SK-N-SH treated with all-trans-retinoic acid at 6 μM for 48 hours (cell line): ENCODE measurements at regions not wholly inside any gene's neighbourhood (a gene's known extent, or its start where the extent isn't known, plus 50 kb on each side); places are given as distances from the start of the nearest gene placed in this dataset.
A peak's percentile ranks its signal among the peaks of the same experiment; 100 is the strongest.

ENCODE experiments used
- ATAC-seq: fragments of 200-7000 bp; cut with Tn5 transposase; 3 replicates; pipeline ENCODE4 v1.9.1; 2020; ENCODE audit warnings: mild to moderate bottlenecking, moderate library complexity
- ARNTL ChIP-seq: fragments of 450-650 bp; formaldehyde crosslinking; IDR thresholded peaks from 2 replicates; pipeline ENCODE4 v1.5.0; 2020; ENCODE audit warnings: low read depth, mild to moderate bottlenecking, moderate library complexity, borderline replicate concordance
- BACH2 ChIP-seq: fragments of 250-450 bp; sonication (Bioruptor Pico); IDR thresholded peaks from 2 replicates; pipeline ENCODE4 v1.9.0; 2021; ENCODE audit warnings: mild to moderate bottlenecking, borderline replicate concordance
- CREB5 ChIP-seq: fragments of 250-450 bp; sonication (Bioruptor Pico); IDR thresholded peaks from 2 replicates; pipeline ENCODE4 v1.5.1; 2020; ENCODE audit warnings: low read depth, mild to moderate bottlenecking, moderate library complexity
- CSDC2 ChIP-seq: fragments of 250-450 bp; sonication (Bioruptor Pico); IDR thresholded peaks from 2 replicates; pipeline ENCODE4 v1.5.0; 2020; ENCODE audit warnings: mild to moderate bottlenecking, moderate library complexity
- CSRNP3 ChIP-seq: fragments of 250-450 bp; sonication (Bioruptor Pico); IDR thresholded peaks from 2 replicates; pipeline ENCODE4 v1.5.1; 2021; ENCODE audit warnings: mild to moderate bottlenecking, moderate library complexity
- ESRRG ChIP-seq: fragments of 250-450 bp; sonication (Bioruptor Pico); IDR thresholded peaks from 2 replicates; pipeline ENCODE4 v1.6.1; 2021; ENCODE audit warnings: mild to moderate bottlenecking
- GLIS3 ChIP-seq: fragments of 250-450 bp; sonication (Bioruptor Pico); IDR thresholded peaks from 2 replicates; pipeline ENCODE4 v1.5.0; 2020; ENCODE audit warnings: mild to moderate bottlenecking, moderate library complexity
- ISL1 ChIP-seq: fragments of 250-450 bp; sonication (Bioruptor Pico); IDR thresholded peaks from 2 replicates; pipeline ENCODE4 v2.1.2; 2022; ENCODE audit warnings: mild to moderate bottlenecking, moderate library complexity
- OSR1 ChIP-seq: fragments of 250-450 bp; sonication (Bioruptor Pico); IDR thresholded peaks from 2 replicates; pipeline ENCODE4 v1.8.0; 2022; ENCODE audit warnings: moderate library complexity, mild to moderate bottlenecking, inconsistent platforms
- POU6F1 ChIP-seq: fragments of 250-450 bp; sonication (Bioruptor Pico); IDR thresholded peaks from 2 replicates; pipeline ENCODE4 v1.8.0; 2021; ENCODE audit warnings: low read depth, mild to moderate bottlenecking, moderate library complexity, borderline replicate concordance
- PPARA ChIP-seq: fragments of 250-450 bp; sonication (Bioruptor Pico); IDR thresholded peaks from 2 replicates; pipeline ENCODE4 v1.5.0; 2020; ENCODE audit warnings: mild to moderate bottlenecking, borderline replicate concordance
- RARB ChIP-seq: fragments of 250-450 bp; sonication (Bioruptor Pico); IDR thresholded peaks from 2 replicates; pipeline ENCODE4 v1.8.0; 2021; ENCODE audit warnings: mild to moderate bottlenecking, moderate library complexity
- SNAI2 ChIP-seq: fragments of 250-450 bp; sonication (Bioruptor Pico); IDR thresholded peaks from 2 replicates; pipeline ENCODE4 v1.5.0; 2020; ENCODE audit warnings: mild to moderate bottlenecking, moderate library complexity
- TCF4 ChIP-seq: fragments of 250-450 bp; sonication (Bioruptor Pico); IDR thresholded peaks from 2 replicates; pipeline ENCODE4 v1.8.0; 2021; ENCODE audit warnings: mild to moderate bottlenecking, moderate library complexity, borderline replicate concordance
- TOX ChIP-seq: fragments of 250-450 bp; sonication (Bioruptor Pico); IDR thresholded peaks from 2 replicates; pipeline ENCODE4 v1.8.0; 2021; ENCODE audit warnings: mild to moderate bottlenecking, moderate library complexity, borderline replicate concordance
- TSHZ2 ChIP-seq: fragments of 250-450 bp; sonication (Bioruptor Pico); IDR thresholded peaks from 2 replicates; pipeline ENCODE4 v1.5.0; 2020; ENCODE audit warnings: mild to moderate bottlenecking, moderate library complexity
- ZFP30 ChIP-seq: fragments of 450-650 bp; formaldehyde crosslinking; IDR thresholded peaks from 2 replicates; pipeline ENCODE4 v1.5.0; 2022; ENCODE audit warnings: mild to moderate bottlenecking, moderate library complexity
- ZNF70 ChIP-seq: fragments of 450-650 bp; formaldehyde crosslinking; IDR thresholded peaks from 2 replicates; pipeline ENCODE4 v1.5.0; 2020; ENCODE audit warnings: mild to moderate bottlenecking, moderate library complexity

- ATAC-seq, result no peak
- TF ChIP-seq TSHZ2 (CRISPR knock-in tag) (no peak), ARNTL (no peak), ESRRG (CRISPR knock-in tag) (no peak), ZFP30 (CRISPR knock-in tag) (no peak)
Observed at GRCh38 chr20:1777476-1777820, 117.8 kb upstream of the SIRPA start.

- ATAC-seq, result peak; percentile 98
- no peak for TF ChIP-seq ZNF70 (CRISPR knock-in tag)
- TF ChIP-seq CSDC2, result no peak
- TF ChIP-seq ARNTL, result no peak
- no peak for TF ChIP-seq TSHZ2 (CRISPR knock-in tag)
- no peak for TF ChIP-seq TOX
- no peak for TF ChIP-seq GLIS3 (CRISPR knock-in tag)
- TF ChIP-seq ISL1 (CRISPR knock-in tag), result no peak
- TF ChIP-seq SNAI2, result no peak
- no peak for TF ChIP-seq POU6F1
- no peak for TF ChIP-seq BACH2 (CRISPR knock-in tag)
- no peak for TF ChIP-seq PPARA (CRISPR knock-in tag)
- TF ChIP-seq TCF4 (CRISPR knock-in tag), result no peak
Observed at GRCh38 chr20:1776681-1777475, 118.3 kb upstream of the SIRPA start.

- TF ChIP-seq CREB5 (CRISPR knock-in tag) (no peak), CSDC2 (no peak), SNAI2 (no peak), ZNF70 (CRISPR knock-in tag) (no peak), POU6F1 (no peak), CSRNP3 (CRISPR knock-in tag) (no peak), RARB (CRISPR knock-in tag) (no peak), GLIS3 (CRISPR knock-in tag) (no peak), ZFP30 (CRISPR knock-in tag) (no peak), OSR1 (CRISPR knock-in tag) (no peak), BACH2 (CRISPR knock-in tag) (no peak), TCF4 (CRISPR knock-in tag) (no peak), ARNTL (no peak), PPARA (CRISPR knock-in tag) (no peak), ESRRG (CRISPR knock-in tag) (no peak)
- TF ChIP-seq, all 23 proteins: peak for 0
- ATAC-seq, result no peak
Observed at GRCh38 chr20:1775117-1775516, 117.5 kb upstream of the SIRPG start.
